ENCODE measurements at regions not wholly inside any gene's neighbourhood (a gene's known extent, or its start where the extent isn't known, plus 50 kb on each side); places are given as distances from the start of the nearest gene placed in this dataset.

GRCh38 chr16:65919145-65919985, 447.1 kb upstream of the CDH5 start:
- no peak for DNase-seq
- in situ Hi-C loops (cut with MboI; ENCODE audit: low pct_unique_long_range_greater_than_20kb, low sequenced_read_pairs) = no loop called here

GRCh38 chr16:65917466-65917865, 449.0 kb upstream of the CDH5 start:
- in situ Hi-C loops (cut with MboI; ENCODE audit: low pct_unique_long_range_greater_than_20kb, low sequenced_read_pairs) = no loop called here
- no peak for DNase-seq

GRCh38 chr16:65916995-65917394, 449.5 kb upstream of the CDH5 start:
- in situ Hi-C loops (cut with MboI; ENCODE audit: low pct_unique_long_range_greater_than_20kb, low sequenced_read_pairs) = no loop called here
- no peak for DNase-seq

- in situ Hi-C loops (cut with MboI; ENCODE audit: low pct_unique_long_range_greater_than_20kb, low sequenced_read_pairs) = no loop called here
- DNase-seq = no peak
Measured at GRCh38 chr16:65910291-65910690, 456.2 kb upstream of the CDH5 start.

- no peak for DNase-seq
Measured at GRCh38 chr16:65909310-65910050, 457.0 kb upstream of the CDH5 start.

GRCh38 chr16:65908568-65908967, 457.9 kb upstream of the CDH5 start:
- no peak for DNase-seq
- in situ Hi-C loops (cut with MboI; ENCODE audit: low pct_unique_long_range_greater_than_20kb, low sequenced_read_pairs) = no loop called here

More at GRCh38 chr16:65909310-65910050, 457.0 kb upstream of the CDH5 start:
- in situ Hi-C loops (cut with MboI; ENCODE audit: low pct_unique_long_range_greater_than_20kb, low sequenced_read_pairs) = no loop called here

GRCh38 chr16:65905331-65905730, 461.2 kb upstream of the CDH5 start:
- DNase-seq = no peak
- in situ Hi-C loops (cut with MboI; ENCODE audit: low pct_unique_long_range_greater_than_20kb, low sequenced_read_pairs) = no loop called here

GRCh38 chr16:65896448-65897153, 469.9 kb upstream of the CDH5 start:
- in situ Hi-C loops (cut with MboI; ENCODE audit: low pct_unique_long_range_greater_than_20kb, low sequenced_read_pairs) = no loop called here
- no peak for DNase-seq

GRCh38 chr16:65895906-65896305, 470.6 kb upstream of the CDH5 start:
- no peak for DNase-seq
- in situ Hi-C loops (cut with MboI; ENCODE audit: low pct_unique_long_range_greater_than_20kb, low sequenced_read_pairs) = no loop called here

- in situ Hi-C loops (cut with MboI; ENCODE audit: low pct_unique_long_range_greater_than_20kb, low sequenced_read_pairs) = no loop called here
- no peak for DNase-seq
Measured at GRCh38 chr16:65895486-65895885, 471.0 kb upstream of the CDH5 start.

GRCh38 chr16:65890203-65890602, 476.3 kb upstream of the CDH5 start:
- DNase-seq = no peak
- in situ Hi-C loops (cut with MboI; ENCODE audit: low pct_unique_long_range_greater_than_20kb, low sequenced_read_pairs) = no loop called here

- in situ Hi-C loops (cut with MboI; ENCODE audit: low pct_unique_long_range_greater_than_20kb, low sequenced_read_pairs) = no loop called here
- DNase-seq = no peak
Measured at GRCh38 chr16:65889533-65889966, 476.9 kb upstream of the CDH5 start.

- no peak for DNase-seq
- in situ Hi-C loops (cut with MboI; ENCODE audit: low pct_unique_long_range_greater_than_20kb, low sequenced_read_pairs) = no loop called here
Measured at GRCh38 chr16:65888201-65888600, 478.3 kb upstream of the CDH5 start.

GRCh38 chr16:65884018-65884417, 482.5 kb upstream of the CDH5 start:
- in situ Hi-C loops (cut with MboI; ENCODE audit: low pct_unique_long_range_greater_than_20kb, low sequenced_read_pairs) = no loop called here
- no peak for DNase-seq

- DNase-seq = no peak
- in situ Hi-C loops (cut with MboI; ENCODE audit: low pct_unique_long_range_greater_than_20kb, low sequenced_read_pairs) = no loop called here
Measured at GRCh38 chr16:65878347-65878746, 488.1 kb upstream of the CDH5 start.

GRCh38 chr16:65876624-65877023, 489.9 kb upstream of the CDH5 start:
- DNase-seq = no peak
- in situ Hi-C loops (cut with MboI; ENCODE audit: low pct_unique_long_range_greater_than_20kb, low sequenced_read_pairs) = no loop called here

GRCh38 chr16:65876056-65876408, 490.5 kb upstream of the CDH5 start:
- no peak for DNase-seq
- in situ Hi-C loops (cut with MboI; ENCODE audit: low pct_unique_long_range_greater_than_20kb, low sequenced_read_pairs) = no loop called here

GRCh38 chr16:65875381-65876055, 491.0 kb upstream of the CDH5 start:
- DNase-seq = no peak
- in situ Hi-C loops (cut with MboI; ENCODE audit: low pct_unique_long_range_greater_than_20kb, low sequenced_read_pairs) = no loop called here

- no peak for DNase-seq
- in situ Hi-C loops (cut with MboI; ENCODE audit: low pct_unique_long_range_greater_than_20kb, low sequenced_read_pairs) = no loop called here
Measured at GRCh38 chr16:65869261-65869660, 497.2 kb upstream of the CDH5 start.
